AG09309 (cell line): ENCODE measurements at regions not wholly inside any gene's neighbourhood (a gene's known extent, or its start where the extent isn't known, plus 50 kb on each side); places are given as distances from the start of the nearest gene placed in this dataset.

Source experiments
- DNase-seq: peaks from one replicate; pipeline ENCODE4 v3.0.0-alpha.2; 2010; ENCODE audit warnings: low read depth
- H3K4me3 ChIP-seq: 2 replicates; pipeline ENCODE4 v1.5.1; 2011; ENCODE audit warnings: mild to moderate bottlenecking, low read depth, low read length, moderate library complexity; ENCODE audit not compliant: control insufficient read depth
- TF ChIP-seq, protein P1 (sequence below): IDR thresholded peaks from 2 replicates; pipeline ENCODE4 v1.5.1; 2011; ENCODE audit warnings: mild to moderate bottlenecking, low read depth, low read length, inconsistent platforms; ENCODE audit not compliant: insufficient read depth, control insufficient read depth; ENCODE audit errors: missing control alignments

DNA sequence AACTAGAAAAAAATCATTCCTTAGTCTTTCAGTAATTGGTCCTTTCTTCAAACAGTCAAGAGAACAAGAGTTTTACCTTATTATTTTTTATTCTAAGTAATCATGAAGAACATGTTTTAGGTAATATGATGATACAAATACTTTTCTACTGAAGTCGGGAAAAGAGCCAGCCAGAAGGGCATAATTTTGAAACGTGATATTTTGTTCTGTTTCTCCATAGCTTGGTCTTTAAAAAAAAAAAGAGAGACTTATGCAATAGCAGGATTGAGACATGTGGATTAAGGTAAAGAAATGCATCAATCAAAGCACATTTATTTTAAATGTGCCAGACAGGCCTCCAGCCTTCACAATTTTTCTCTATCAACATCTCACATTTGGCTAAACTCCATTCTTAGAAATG is 1016.8 kb downstream of the CNTNAP5 start:
- TF ChIP-seq, protein P1, sequence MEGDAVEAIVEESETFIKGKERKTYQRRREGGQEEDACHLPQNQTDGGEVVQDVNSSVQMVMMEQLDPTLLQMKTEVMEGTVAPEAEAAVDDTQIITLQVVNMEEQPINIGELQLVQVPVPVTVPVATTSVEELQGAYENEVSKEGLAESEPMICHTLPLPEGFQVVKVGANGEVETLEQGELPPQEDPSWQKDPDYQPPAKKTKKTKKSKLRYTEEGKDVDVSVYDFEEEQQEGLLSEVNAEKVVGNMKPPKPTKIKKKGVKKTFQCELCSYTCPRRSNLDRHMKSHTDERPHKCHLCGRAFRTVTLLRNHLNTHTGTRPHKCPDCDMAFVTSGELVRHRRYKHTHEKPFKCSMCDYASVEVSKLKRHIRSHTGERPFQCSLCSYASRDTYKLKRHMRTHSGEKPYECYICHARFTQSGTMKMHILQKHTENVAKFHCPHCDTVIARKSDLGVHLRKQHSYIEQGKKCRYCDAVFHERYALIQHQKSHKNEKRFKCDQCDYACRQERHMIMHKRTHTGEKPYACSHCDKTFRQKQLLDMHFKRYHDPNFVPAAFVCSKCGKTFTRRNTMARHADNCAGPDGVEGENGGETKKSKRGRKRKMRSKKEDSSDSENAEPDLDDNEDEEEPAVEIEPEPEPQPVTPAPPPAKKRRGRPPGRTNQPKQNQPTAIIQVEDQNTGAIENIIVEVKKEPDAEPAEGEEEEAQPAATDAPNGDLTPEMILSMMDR: no peak
- H3K4me3 ChIP-seq: no peak overlapping the region
- DNase-seq: no peak

DNA sequence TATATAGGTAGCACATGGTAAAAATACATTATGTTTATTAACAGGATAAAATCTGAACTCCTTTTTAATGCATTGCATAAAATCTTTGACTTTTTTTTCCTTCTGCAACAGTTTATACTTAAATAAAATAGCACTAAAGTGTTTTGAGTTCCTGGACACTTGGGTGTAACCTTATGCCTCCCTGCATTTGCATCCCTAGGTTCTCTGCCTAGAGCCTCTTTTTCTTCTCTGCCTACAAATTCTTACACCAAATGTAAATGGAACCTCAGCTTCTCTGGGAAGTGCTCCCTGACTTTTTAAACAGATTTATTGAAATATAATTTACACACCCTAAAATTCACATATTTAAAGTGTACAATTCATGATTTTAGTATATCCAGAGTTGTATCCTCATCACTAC is 1017.6 kb downstream of the CNTNAP5 start:
- no peak for DNase-seq
- no peak overlapping the region for H3K4me3 ChIP-seq
- TF ChIP-seq, protein P1: no peak

- no peak overlapping the region for H3K4me3 ChIP-seq
- no peak for DNase-seq
- TF ChIP-seq, protein P1: no peak
These were observed 1045.8 kb downstream of the CNTNAP5 start for GRCh38 chr2:125070726-125071505.

- no peak for DNase-seq
- H3K4me3 ChIP-seq: no peak overlapping the region
- TF ChIP-seq, protein P1: no peak
These were observed 1048.4 kb downstream of the CNTNAP5 start for GRCh38 chr2:125073440-125073839.

DNA sequence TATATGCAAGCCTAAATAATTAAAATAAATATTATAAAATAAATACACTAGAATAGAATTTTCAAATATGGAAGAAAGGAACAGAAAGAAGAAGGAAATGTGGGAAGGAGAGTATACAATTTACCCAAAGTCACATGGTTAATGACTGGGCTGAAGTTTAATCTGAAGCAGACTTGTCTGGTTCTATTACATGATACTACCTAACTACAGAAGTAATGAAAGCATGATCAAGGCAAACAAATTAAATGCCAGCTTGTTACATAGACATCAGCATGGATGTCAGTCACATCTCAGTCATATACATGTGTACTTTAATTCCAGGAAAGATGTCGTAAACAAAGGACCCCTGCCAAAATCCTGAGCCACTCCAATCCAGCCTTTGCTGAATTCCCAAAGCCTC is 1060.8 kb downstream of the CNTNAP5 start:
- H3K4me3 ChIP-seq: no peak overlapping the region

GRCh38 chr2:125086313-125087184 is 1061.5 kb downstream of the CNTNAP5 start:
- no peak for DNase-seq
- TF ChIP-seq, protein P1: no peak
- no peak overlapping the region for H3K4me3 ChIP-seq

More for the DNA sequence above, 1060.8 kb downstream of the CNTNAP5 start:
- TF ChIP-seq, protein P1: no peak
- no peak for DNase-seq
